Adrenal gland (tissue), 5 donors: ENCODE measurements at regions not wholly inside any gene's neighbourhood (a gene's known extent, or its start where the extent isn't known, plus 50 kb on each side); places are given as distances from the start of the nearest gene placed in this dataset.

ENCODE experiments used
- CTCF ChIP-seq, 6 experiments: fragments of 450-650 bp in 4 of 6; fragments of 200-600 bp in 2 of 6; sonication (generic) in 1 of 6; IDR thresholded peaks; 1 replicate in 5 of 6; 2 replicates in 1 of 6; pipeline versions ENCODE4 v1.5.1 to v1.8.0; 2016 to 2021; ENCODE audit warnings: antibody characterized with exemption in 6 of 6, mild to moderate bottlenecking in 2 of 6, moderate library complexity in 1 of 6
- POLR2A ChIP-seq, 2 donors: fragments of 450-650 bp; IDR thresholded peaks; one replicate each; pipeline ENCODE4 v1.6.1; 2017; ENCODE audit warnings: antibody characterized with exemption in 2 of 2, mild to moderate bottlenecking in 2 of 2, moderate library complexity in 1 of 2
- donor health status: DM: no; HTN: no; CAD: no.

DNA sequence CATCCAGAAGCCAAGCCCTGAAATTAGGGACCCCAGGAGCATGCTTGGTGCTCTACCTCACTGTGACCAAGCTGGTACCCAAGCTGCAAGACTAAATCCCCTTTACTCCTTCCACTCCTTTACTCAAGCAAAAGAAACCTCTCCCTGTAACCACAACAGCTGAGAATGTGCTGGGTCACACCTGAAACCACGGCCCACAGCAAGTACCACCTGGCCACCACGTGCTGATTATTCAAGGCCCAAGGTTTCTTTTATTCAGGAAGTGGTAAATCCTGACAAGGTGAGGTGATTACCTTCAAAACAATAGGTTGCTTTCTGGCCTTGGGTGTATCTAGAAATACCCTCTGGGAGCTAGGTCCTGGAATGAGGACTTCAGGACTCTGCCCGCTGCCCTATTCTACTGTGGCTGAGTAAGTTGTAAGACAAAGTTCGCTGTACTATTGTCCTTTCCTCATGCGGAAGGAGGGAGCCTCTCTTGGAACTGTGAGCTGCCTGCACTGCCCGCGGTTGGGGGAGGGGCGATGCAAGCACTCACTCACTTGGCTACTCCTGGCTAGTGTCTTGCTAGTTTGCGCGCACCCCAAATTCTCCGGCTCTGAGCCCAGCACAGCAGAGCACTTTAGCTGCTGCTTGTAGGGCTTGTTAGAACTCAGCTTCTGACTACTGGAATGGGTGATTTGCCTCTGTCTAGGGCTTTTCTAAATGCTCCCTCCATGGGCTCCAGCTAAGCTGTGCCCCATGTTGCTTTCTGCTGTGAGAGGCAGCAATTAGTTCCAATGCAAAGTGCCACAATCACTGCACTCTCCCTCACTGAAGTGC is 487.1 kb upstream of the CNTN3 start:
- TF ChIP-seq CTCF (IDR thresholded peaks at IDR 0.05) (no peak), POLR2A (IDR thresholded peaks at IDR 0.05) (no peak)
